ENCODE measurements at regions not wholly inside any gene's neighbourhood (a gene's known extent, or its start where the extent isn't known, plus 50 kb on each side); places are given as distances from the start of the nearest gene placed in this dataset.

DNA sequence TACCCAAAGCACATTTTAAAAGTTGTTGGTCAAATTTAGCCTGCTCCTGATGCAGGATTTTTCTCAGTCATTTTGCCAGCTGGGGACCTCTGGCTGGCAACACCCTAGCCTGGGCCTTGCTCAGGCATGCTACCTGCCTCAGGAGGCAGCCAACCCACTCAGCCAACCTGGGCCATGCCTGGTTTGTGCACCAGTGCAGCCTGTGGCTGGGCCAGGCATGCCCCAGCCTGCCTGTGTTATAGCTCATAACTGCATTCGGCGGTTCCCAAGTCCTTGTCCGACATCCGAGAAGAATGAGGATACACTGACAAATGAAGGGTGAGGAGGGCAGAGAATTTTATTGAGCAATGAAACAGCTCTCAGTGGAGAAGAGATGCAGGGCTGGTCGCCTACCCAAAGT, 608.0 kb downstream of the SUCLG1 start:
- Histone ChIP-seq H3K4me3 (replicated peaks; ENCODE audit: low read depth, low read length) (no peak overlapping the region), H3K27me3 (replicated peaks; ENCODE audit: control insufficient read depth, insufficient read depth, low read length) (no peaks in the 10 kb centered on the region), H3K36me3 (ENCODE audit: control insufficient read depth, insufficient read depth, low read length) (no peaks in the 10 kb centered on the region)
- no peak for DNase-seq (ENCODE audit: extremely low read depth, insufficient read length)
- TF ChIP-seq, protein P1, sequence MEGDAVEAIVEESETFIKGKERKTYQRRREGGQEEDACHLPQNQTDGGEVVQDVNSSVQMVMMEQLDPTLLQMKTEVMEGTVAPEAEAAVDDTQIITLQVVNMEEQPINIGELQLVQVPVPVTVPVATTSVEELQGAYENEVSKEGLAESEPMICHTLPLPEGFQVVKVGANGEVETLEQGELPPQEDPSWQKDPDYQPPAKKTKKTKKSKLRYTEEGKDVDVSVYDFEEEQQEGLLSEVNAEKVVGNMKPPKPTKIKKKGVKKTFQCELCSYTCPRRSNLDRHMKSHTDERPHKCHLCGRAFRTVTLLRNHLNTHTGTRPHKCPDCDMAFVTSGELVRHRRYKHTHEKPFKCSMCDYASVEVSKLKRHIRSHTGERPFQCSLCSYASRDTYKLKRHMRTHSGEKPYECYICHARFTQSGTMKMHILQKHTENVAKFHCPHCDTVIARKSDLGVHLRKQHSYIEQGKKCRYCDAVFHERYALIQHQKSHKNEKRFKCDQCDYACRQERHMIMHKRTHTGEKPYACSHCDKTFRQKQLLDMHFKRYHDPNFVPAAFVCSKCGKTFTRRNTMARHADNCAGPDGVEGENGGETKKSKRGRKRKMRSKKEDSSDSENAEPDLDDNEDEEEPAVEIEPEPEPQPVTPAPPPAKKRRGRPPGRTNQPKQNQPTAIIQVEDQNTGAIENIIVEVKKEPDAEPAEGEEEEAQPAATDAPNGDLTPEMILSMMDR (IDR thresholded peaks at IDR 0.05; ENCODE audit: insufficient read depth, low read length, poor library complexity, severe bottlenecking), result no peak

DNA sequence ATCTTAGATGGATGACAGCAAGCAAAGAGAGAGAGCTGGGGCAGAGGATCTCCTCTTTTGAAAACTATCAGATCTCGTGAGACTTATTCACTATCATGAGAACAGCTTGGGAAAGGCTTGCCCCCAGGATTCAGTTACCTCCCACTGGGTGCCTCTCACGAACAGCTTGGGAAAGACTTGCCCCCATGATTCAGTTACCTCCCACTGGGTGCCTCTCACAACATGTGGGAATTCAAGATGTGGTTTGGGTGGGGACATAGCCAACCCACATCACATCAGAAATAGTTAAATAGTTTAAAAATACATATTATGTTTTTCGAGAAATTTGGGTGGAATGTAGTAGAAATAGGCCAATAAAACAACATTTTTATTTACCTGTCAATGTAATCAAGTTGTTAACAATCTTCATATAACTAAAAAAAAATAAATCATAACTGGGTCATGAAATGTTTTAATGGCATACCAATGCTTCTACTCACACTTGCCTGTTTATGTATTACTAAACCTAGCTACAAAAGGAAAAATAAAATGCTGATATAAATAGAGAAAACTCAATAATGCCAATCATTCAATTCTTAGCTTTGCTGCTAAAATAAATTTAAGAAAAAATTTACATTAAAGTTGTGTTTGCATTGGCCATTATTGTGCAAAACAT, 608.9 kb downstream of the SUCLG1 start:
- TF ChIP-seq, protein P1 (IDR thresholded peaks at IDR 0.05; ENCODE audit: insufficient read depth, low read length, poor library complexity, severe bottlenecking), result no peak
- DNase-seq (ENCODE audit: extremely low read depth, insufficient read length), result no peak
- no peaks in the 10 kb centered on the region for H3K36me3 ChIP-seq (ENCODE audit: control insufficient read depth, insufficient read depth, low read length)
- H3K27me3 ChIP-seq (replicated peaks; ENCODE audit: control insufficient read depth, insufficient read depth, low read length), result no peaks in the 10 kb centered on the region
- no peak overlapping the region for H3K4me3 ChIP-seq (replicated peaks; ENCODE audit: low read depth, low read length)

DNA sequence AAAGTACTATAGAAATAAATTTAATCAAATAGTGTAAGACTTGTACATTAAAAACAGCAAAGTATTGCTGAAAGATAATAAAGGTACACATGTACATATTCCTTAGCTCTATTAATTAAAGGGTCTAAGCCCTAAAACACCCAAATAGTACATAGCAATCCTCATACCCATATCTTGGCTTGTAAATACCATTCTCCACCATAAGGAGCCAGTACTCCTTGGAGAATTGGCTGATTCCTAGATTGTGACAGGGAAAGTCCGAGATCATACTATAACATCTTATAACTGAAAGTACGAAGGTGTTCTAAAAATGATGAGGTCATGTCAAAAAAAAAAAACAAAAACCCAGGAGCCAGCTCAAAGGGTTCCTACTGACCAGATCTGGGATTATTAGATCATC, 614.6 kb downstream of the SUCLG1 start:
- DNase-seq (ENCODE audit: extremely low read depth, insufficient read length), result no peak
- no peaks in the 10 kb centered on the region for H3K27me3 ChIP-seq (replicated peaks; ENCODE audit: control insufficient read depth, insufficient read depth, low read length)
- no peaks in the 10 kb centered on the region for H3K36me3 ChIP-seq (ENCODE audit: control insufficient read depth, insufficient read depth, low read length)
- TF ChIP-seq, protein P1 (IDR thresholded peaks at IDR 0.05; ENCODE audit: insufficient read depth, low read length, poor library complexity, severe bottlenecking), result no peak
- no peak overlapping the region for H3K4me3 ChIP-seq (replicated peaks; ENCODE audit: low read depth, low read length)

DNA sequence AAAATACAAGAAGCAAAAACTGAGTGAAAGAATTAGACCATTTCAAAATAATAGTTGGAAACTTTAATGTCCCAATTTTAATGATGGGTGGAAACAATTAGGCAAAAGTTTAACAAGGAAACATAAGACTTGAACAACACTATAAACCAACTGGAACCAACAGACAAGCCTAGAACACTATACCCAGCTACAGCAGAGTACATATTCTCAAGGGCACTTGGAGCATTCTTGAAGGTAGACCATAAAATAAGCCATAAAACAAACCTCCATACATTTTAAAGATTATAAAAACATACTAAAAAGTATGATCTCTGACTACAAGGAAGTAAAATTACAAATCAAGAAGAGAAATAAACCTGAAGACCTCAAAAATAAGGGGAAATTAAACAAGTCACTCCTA, 616.7 kb downstream of the SUCLG1 start:
- DNase-seq (ENCODE audit: extremely low read depth, insufficient read length), result no peak
- TF ChIP-seq, protein P1 (IDR thresholded peaks at IDR 0.05; ENCODE audit: insufficient read depth, low read length, poor library complexity, severe bottlenecking), result no peak
- Histone ChIP-seq H3K36me3 (ENCODE audit: control insufficient read depth, insufficient read depth, low read length) (no peaks in the 10 kb centered on the region), H3K27me3 (replicated peaks; ENCODE audit: control insufficient read depth, insufficient read depth, low read length) (no peaks in the 10 kb centered on the region), H3K4me3 (replicated peaks; ENCODE audit: low read depth, low read length) (no peak overlapping the region)

DNA sequence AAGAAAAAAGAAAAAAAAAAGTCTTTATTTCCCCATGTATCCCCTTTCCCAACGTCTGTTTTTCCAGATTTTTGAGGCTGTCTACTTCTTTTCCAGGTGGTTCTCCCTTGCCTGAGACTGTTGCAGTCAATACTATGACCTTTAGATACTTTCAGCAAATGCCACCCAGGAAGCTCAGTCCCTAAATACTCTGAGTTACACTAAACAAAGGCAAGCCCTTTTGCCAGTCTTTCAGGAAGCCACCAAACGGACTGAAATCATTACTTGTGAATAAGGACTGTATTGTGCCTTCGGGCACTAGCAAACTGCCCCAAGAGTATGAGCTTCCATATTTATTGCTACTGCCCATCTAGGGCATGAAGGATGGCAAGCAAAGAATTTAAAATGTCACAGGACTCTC, 621.3 kb downstream of the SUCLG1 start:
- Histone ChIP-seq H3K4me3 (replicated peaks; ENCODE audit: low read depth, low read length) (no peak overlapping the region), H3K36me3 (ENCODE audit: control insufficient read depth, insufficient read depth, low read length) (no peaks in the 10 kb centered on the region), H3K27me3 (replicated peaks; ENCODE audit: control insufficient read depth, insufficient read depth, low read length) (no peaks in the 10 kb centered on the region)
- DNase-seq (ENCODE audit: extremely low read depth, insufficient read length), result no peak
- TF ChIP-seq, protein P1 (IDR thresholded peaks at IDR 0.05; ENCODE audit: insufficient read depth, low read length, poor library complexity, severe bottlenecking), result no peak

DNA sequence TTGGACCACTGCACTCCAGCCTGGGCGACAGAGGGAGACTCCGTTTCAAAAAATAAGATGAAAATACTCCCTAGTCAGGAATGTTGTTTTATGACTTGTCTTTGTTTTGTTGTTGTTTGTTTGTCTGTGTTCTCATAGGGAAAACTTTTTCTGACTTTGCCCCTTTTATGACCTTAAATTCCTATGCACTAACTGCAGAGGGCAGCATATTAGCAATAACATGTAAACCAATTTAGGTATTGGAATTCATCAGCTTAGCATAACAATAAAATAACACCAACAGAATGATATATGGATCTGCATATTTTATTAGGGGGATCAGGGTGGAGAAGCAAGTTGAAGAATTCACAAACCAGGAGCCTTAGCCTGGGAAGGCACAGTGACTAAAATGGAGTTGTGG, 631.5 kb downstream of the SUCLG1 start:
- TF ChIP-seq, protein P1 (IDR thresholded peaks at IDR 0.05; ENCODE audit: insufficient read depth, low read length, poor library complexity, severe bottlenecking), result no peak
- no peak for DNase-seq (ENCODE audit: extremely low read depth, insufficient read length)
- Histone ChIP-seq H3K4me3 (replicated peaks; ENCODE audit: low read depth, low read length) (no peak overlapping the region), H3K27me3 (replicated peaks; ENCODE audit: control insufficient read depth, insufficient read depth, low read length) (no peaks in the 10 kb centered on the region), H3K36me3 (ENCODE audit: control insufficient read depth, insufficient read depth, low read length) (no peaks in the 10 kb centered on the region)
